Mesenchymal stem cell (in vitro differentiated cells and primary cell): ENCODE measurements at regions not wholly inside any gene's neighbourhood (a gene's known extent, or its start where the extent isn't known, plus 50 kb on each side); places are given as distances from the start of the nearest gene placed in this dataset.
"Not testable (repeated sequence)": the region's sequence is repeated elsewhere in the genome, so short reads cannot be mapped to it uniquely, and the experiment has no call there.

Source experiments
- DNase-seq: peaks from one replicate; pipeline ENCODE4 v3.0.0-alpha.2; 2013
- H2AFZ ChIP-seq: one replicate; pipeline ENCODE4 v1.6.1; 2013; ENCODE audit warnings: low read depth, mild to moderate bottlenecking, control low read depth, inconsistent platforms, low read length, moderate library complexity
- H2AK5ac ChIP-seq: 2 replicates; pipeline ENCODE4 v1.6.1; 2013; ENCODE audit warnings: low read length, moderate library complexity, mild to moderate bottlenecking, inconsistent platforms; ENCODE audit not compliant: severe bottlenecking
- H2BK120ac ChIP-seq: one replicate; pipeline ENCODE4 v1.6.1; 2013; ENCODE audit warnings: low read depth, mild to moderate bottlenecking, inconsistent platforms, low read length, moderate library complexity
- H2BK12ac ChIP-seq, 2 experiments: one replicate each; pipeline ENCODE4 v1.6.1; 2013; ENCODE audit warnings: inconsistent platforms in 2 of 2, low read length in 2 of 2, mild to moderate bottlenecking in 2 of 2, moderate library complexity in 2 of 2, control low read depth in 1 of 2
- H2BK15ac ChIP-seq: one replicate; pipeline ENCODE4 v1.6.1; 2013; ENCODE audit warnings: mild to moderate bottlenecking, low read depth, inconsistent platforms; ENCODE audit not compliant: poor library complexity, severe bottlenecking
- H2BK5ac ChIP-seq: 2 replicates; pipeline ENCODE4 v1.6.1; 2013; ENCODE audit warnings: low read depth, mild to moderate bottlenecking, low read length, control low read depth, inconsistent platforms; ENCODE audit not compliant: poor library complexity, severe bottlenecking
- H3K14ac ChIP-seq, 2 experiments: one replicate each; pipeline ENCODE4 v1.6.1; 2013; ENCODE audit warnings: inconsistent platforms in 2 of 2, low read length in 2 of 2, control low read depth in 1 of 2, mild to moderate bottlenecking in 1 of 2, moderate library complexity in 1 of 2
- H3K18ac ChIP-seq, 2 experiments: one replicate each; pipeline ENCODE4 v1.6.1; 2013; ENCODE audit warnings: inconsistent platforms in 2 of 2, low read length in 2 of 2, control low read depth in 1 of 2, low read depth in 1 of 2, mild to moderate bottlenecking in 1 of 2
- H3K23ac ChIP-seq, 2 experiments: one replicate each; pipeline ENCODE4 v1.6.1; 2013; ENCODE audit warnings: inconsistent platforms in 2 of 2, low read length in 2 of 2, mild to moderate bottlenecking in 2 of 2, moderate library complexity in 2 of 2, control low read depth in 1 of 2
- H3K27ac ChIP-seq: 2 replicates; pipeline ENCODE4 v1.5.1; 2013; ENCODE audit warnings: mild to moderate bottlenecking, moderate library complexity, low read length, control low read depth, inconsistent platforms; ENCODE audit not compliant: poor library complexity, severe bottlenecking
- H3K27me3 ChIP-seq, 2 experiments: 2 replicates each; pipeline versions ENCODE4 v1.6.1 to v1.7.0; 2013; ENCODE audit warnings: low read length in 2 of 2, mild to moderate bottlenecking in 2 of 2, moderate library complexity in 2 of 2, control low read depth in 1 of 2, inconsistent platforms in 1 of 2; ENCODE audit not compliant: control insufficient read depth in 1 of 2, insufficient read depth in 1 of 2
- H3K36me3 ChIP-seq, 2 experiments: 2 replicates each; pipeline versions ENCODE4 v1.6.1 to v1.7.0; 2013; ENCODE audit warnings: low read length in 2 of 2, control low read depth in 1 of 2, inconsistent platforms in 1 of 2, low read depth in 1 of 2, mild to moderate bottlenecking in 1 of 2; ENCODE audit not compliant: insufficient read depth in 2 of 2, control insufficient read depth in 1 of 2
- H3K4ac ChIP-seq, 2 experiments: one replicate each; pipeline ENCODE4 v1.6.1; 2013; ENCODE audit warnings: inconsistent platforms in 2 of 2, low read length in 2 of 2, mild to moderate bottlenecking in 2 of 2, moderate library complexity in 2 of 2, control low read depth in 1 of 2, low read depth in 1 of 2
- H3K4me1 ChIP-seq: 2 replicates; pipeline ENCODE4 v1.6.1; 2013; ENCODE audit warnings: low read depth, low read length, control low read depth; ENCODE audit not compliant: control insufficient read depth, insufficient read depth
- H3K4me2 ChIP-seq: 2 replicates; pipeline ENCODE4 v1.6.1; 2013; ENCODE audit warnings: low read length, mild to moderate bottlenecking, inconsistent platforms; ENCODE audit not compliant: poor library complexity, severe bottlenecking
- H3K4me3 ChIP-seq, 2 experiments: 2 replicates each; pipeline versions ENCODE4 v1.5.1 to v1.7.0; 2013; ENCODE audit warnings: low read length in 2 of 2, mild to moderate bottlenecking in 2 of 2, control low read depth in 1 of 2, low read depth in 1 of 2; ENCODE audit not compliant: insufficient read depth in 1 of 2
- H3K79me1 ChIP-seq: replicated peaks from 2 replicates; pipeline ENCODE4 v1.6.1; 2013; ENCODE audit warnings: mild to moderate bottlenecking, control low read depth, low read length, inconsistent platforms; ENCODE audit not compliant: poor library complexity, severe bottlenecking
- H3K9ac ChIP-seq: 2 replicates; pipeline ENCODE4 v1.7.0; 2013; ENCODE audit warnings: mild to moderate bottlenecking, low read length, moderate library complexity
- H3K9me3 ChIP-seq: 2 replicates; pipeline ENCODE4 v1.7.0; 2013; ENCODE audit warnings: mild to moderate bottlenecking, low read length; ENCODE audit not compliant: control insufficient read depth
- H4K8ac ChIP-seq: one replicate; pipeline ENCODE4 v1.6.1; 2013; ENCODE audit warnings: inconsistent platforms, mild to moderate bottlenecking, low read length, moderate library complexity
- H4K91ac ChIP-seq: one replicate; pipeline ENCODE4 v1.6.1; 2013; ENCODE audit warnings: mild to moderate bottlenecking, low read length, inconsistent platforms
- WGBS: methylation state at CpG from one replicate; pipeline ENCODE4 v1.1.7; 2013; ENCODE audit warnings: mixed read lengths; 5-methylcytosine and 5-hydroxymethylcytosine counted together

DNA sequence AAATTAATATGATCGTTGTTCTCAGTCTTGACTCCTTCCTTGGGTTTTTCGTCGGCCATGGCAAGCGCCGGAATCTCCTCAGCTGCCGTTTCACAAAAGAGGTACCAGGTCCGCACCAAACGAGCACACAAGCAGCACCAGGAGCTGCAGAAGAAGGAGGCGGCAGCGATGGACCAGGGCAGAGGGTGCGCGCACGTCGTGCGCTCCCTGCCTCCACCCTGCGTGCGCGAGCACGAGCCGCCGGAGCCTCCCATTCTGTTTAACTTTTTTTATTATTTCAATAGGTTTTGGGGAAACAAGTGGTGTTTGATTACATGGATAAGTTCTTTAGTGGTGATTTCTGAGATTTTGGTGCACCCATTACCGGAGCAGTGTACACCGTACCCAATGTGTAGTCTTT is 158.2 kb downstream of the PLS3 start:
- no peak overlapping the region for H2BK15ac ChIP-seq
- H4K91ac ChIP-seq: no peak overlapping the region
- H4K8ac ChIP-seq: no peak overlapping the region
- no peaks in the 10 kb centered on the region for H3K4me1 ChIP-seq
- 98% methylated on average over 8 of the region's 23 CpGs for WGBS
- H3K79me1 ChIP-seq: no peaks in the 10 kb centered on the region
- no peak for DNase-seq
- H3K4ac ChIP-seq: no peak overlapping the region
- no peak overlapping the region for H3K27ac ChIP-seq
- H3K27me3 ChIP-seq: peaks cover 0 to 22% of the 10 kb centered on the region in 2 experiments
- no peaks in the 10 kb centered on the region for H3K9me3 ChIP-seq
- no peak overlapping the region for H2BK120ac ChIP-seq
- no peak overlapping the region for H2BK12ac ChIP-seq
- H3K14ac ChIP-seq: no peak overlapping the region
- no peak overlapping the region for H2AFZ ChIP-seq
- H3K9ac ChIP-seq: no peak overlapping the region
- H3K4me3 ChIP-seq: no peak overlapping the region
- H3K4me2 ChIP-seq: no peak overlapping the region
- H3K23ac ChIP-seq: no peak overlapping the region
- H3K36me3 ChIP-seq: no peaks in the 10 kb centered on the region
- no peak overlapping the region for H3K18ac ChIP-seq
- no peak overlapping the region for H2AK5ac ChIP-seq
- no peak overlapping the region for H2BK5ac ChIP-seq

DNA sequence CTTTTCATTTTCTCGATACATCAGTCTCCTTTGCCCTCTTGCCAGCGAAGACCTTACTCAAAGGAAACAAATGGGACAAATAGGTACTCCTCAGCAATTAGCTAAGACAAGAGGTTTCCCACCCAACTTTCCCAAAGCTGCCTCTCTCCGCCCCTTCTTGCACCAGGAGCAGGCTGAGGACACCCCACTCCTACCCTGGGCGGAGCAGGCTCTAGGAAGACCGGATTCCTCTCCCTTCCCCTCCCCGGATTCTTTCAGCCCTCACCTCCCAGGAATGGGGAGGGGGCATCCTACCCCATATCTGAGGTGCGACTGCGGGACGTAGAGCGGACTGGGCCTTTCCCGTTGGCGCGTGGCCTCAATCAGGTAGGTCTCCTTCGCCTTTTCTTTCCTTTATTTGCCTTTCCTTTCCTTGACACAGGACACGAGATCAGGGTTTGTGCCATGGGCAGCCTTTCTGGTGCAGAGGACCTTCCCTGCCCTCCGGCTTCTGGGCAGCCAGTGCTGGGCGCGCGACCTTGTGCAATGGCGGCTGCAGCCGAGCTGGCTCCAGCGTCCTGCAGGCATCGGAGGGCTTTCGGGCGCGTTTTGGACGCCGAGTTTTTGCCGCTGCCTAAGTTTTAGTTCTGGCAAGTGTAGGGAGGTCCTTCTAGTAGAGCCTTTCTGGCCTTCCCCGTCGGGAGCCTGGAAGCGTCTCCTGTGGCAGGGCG is 161.9 kb downstream of the PLS3 start:
- not testable (repeated sequence) for H2AK5ac ChIP-seq, H3K4me3 ChIP-seq, H3K9me3 ChIP-seq, H3K4me1 ChIP-seq, H4K91ac ChIP-seq, H3K4ac ChIP-seq, H3K23ac ChIP-seq, H4K8ac ChIP-seq, DNase-seq, H3K14ac ChIP-seq, H2BK12ac ChIP-seq, H2AFZ ChIP-seq, H3K4me2 ChIP-seq, H3K18ac ChIP-seq, H2BK120ac ChIP-seq, H2BK5ac ChIP-seq, H3K9ac ChIP-seq, H2BK15ac ChIP-seq, H3K36me3 ChIP-seq, H3K79me1 ChIP-seq, H3K27ac ChIP-seq
- peaks cover 0 to 15% of the 10 kb centered on the region in 2 experiments for H3K27me3 ChIP-seq
- no CpG with 5 or more reads among the region's 33 CpGs for WGBS

DNA sequence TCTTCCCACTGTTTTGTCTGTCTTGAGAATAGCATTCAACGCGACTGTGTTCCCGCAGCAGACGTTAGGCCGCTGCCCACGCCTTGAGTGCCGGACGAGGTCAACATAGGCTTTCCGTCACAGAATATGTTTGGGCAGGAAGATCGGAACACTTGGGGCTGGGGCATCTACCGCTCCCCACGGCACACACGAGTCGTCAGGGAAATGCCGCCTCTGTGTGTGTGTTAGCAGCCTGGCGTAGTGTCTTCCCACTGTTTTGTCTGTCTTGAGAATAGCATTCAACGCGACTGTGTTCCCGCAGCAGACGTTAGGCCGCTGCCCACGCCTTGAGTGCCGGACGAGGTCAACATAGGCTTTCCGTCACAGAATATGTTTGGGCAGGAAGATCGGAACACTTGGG is 164.4 kb downstream of the PLS3 start:
- H3K14ac ChIP-seq, H4K91ac ChIP-seq, H3K4me2 ChIP-seq, H3K4me1 ChIP-seq, H3K4ac ChIP-seq, H4K8ac ChIP-seq, H2BK12ac ChIP-seq, H3K4me3 ChIP-seq, H3K79me1 ChIP-seq, H2BK120ac ChIP-seq, DNase-seq, H3K9me3 ChIP-seq, H2BK5ac ChIP-seq, H3K27me3 ChIP-seq, H3K9ac ChIP-seq, H3K18ac ChIP-seq, H2AK5ac ChIP-seq, H2AFZ ChIP-seq, H3K23ac ChIP-seq, H2BK15ac ChIP-seq, H3K36me3 ChIP-seq, H3K27ac ChIP-seq: not testable (repeated sequence)
- WGBS: no CpG with 5 or more reads among the region's 26 CpGs

DNA sequence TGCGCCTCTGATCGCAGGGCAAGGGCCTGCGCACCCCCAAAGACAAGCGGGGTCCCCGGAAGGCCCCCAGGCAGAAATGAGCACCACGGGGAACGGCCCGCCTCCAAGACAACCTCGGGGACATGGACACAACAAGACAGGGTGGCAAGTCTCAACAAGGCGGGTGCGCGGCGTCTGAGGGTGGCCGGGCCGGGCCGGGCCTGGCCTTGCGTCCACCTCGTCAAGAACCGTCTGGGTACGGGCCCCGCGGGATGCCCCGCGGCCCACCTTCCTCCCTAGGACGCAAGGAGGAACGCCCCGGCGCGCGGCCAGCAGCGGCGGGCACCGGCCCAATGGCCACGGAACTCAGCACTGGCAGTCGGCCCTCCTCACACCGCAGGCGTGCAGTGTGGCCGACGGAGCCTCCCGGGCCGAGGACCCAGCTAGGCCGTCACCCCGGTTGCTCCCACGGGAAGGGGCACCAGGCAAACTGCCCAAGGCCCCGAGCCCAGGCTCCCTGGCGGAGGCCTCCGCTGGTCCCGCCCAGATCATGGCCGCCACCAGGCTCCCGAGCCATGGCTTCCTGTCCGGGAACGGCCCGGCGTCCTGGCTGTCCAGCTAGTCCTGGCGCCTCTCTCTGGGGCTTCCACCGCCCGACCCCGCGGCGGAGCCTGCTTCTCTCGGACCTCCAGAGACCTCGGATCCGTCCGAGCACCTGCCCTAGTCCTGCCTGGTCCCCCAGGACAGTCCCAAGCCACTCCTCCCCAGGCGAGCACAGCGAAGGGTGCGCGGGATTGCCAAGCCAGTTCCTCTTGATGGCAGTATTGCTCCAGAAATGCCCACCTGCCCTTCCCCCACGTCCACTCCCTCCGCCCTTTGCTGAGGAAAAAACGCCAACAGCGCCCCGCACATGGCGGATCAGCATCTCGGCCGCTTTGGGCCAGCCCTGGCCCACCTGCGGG is 167.1 kb downstream of the PLS3 start:
- not testable (repeated sequence) for H4K8ac ChIP-seq, H3K4me1 ChIP-seq, H3K9ac ChIP-seq, H2BK5ac ChIP-seq, H2AK5ac ChIP-seq, H3K18ac ChIP-seq, H3K79me1 ChIP-seq, H2AFZ ChIP-seq, H3K4ac ChIP-seq, H3K9me3 ChIP-seq, H3K4me3 ChIP-seq, H3K4me2 ChIP-seq, H3K27me3 ChIP-seq, H2BK120ac ChIP-seq, H2BK15ac ChIP-seq, H3K36me3 ChIP-seq, H2BK12ac ChIP-seq, H4K91ac ChIP-seq, H3K23ac ChIP-seq, H3K27ac ChIP-seq, H3K14ac ChIP-seq, DNase-seq
- no CpG with 5 or more reads among the region's 77 CpGs for WGBS
